Hepatocyte (in vitro differentiated cells): ENCODE measurements at regions not wholly inside any gene's neighbourhood (a gene's known extent, or its start where the extent isn't known, plus 50 kb on each side); places are given as distances from the start of the nearest gene placed in this dataset.

Experiments
- DNase-seq: peaks from one replicate; pipeline ENCODE4 v3.0.0-alpha.2; 2016; ENCODE audit warnings: low spot score
- H2AFZ ChIP-seq: fragments of 200-600 bp; sonication (generic); 2 replicates; pipeline ENCODE4 v1.6.0; 2016; ENCODE audit warnings: antibody characterized with exemption, mild to moderate bottlenecking
- H3K27ac ChIP-seq: fragments of 200-600 bp; sonication (generic); 2 replicates; pipeline ENCODE4 v1.5.1; 2016; ENCODE audit warnings: mild to moderate bottlenecking
- H3K27me3 ChIP-seq: fragments of 200-600 bp; sonication (generic); 2 replicates; pipeline ENCODE4 v1.6.1; 2016
- H3K36me3 ChIP-seq: fragments of 200-600 bp; sonication (generic); replicated peaks from 2 replicates; pipeline ENCODE4 v1.5.1; 2016; ENCODE audit warnings: low read depth; ENCODE audit not compliant: insufficient read depth
- H3K4me1 ChIP-seq: fragments of 200-600 bp; sonication (generic); 2 replicates; pipeline ENCODE4 v1.5.1; 2016; ENCODE audit warnings: mild to moderate bottlenecking, moderate library complexity; ENCODE audit not compliant: insufficient read depth
- H3K4me2 ChIP-seq: fragments of 200-600 bp; sonication (generic); 2 replicates; pipeline ENCODE4 v1.6.0; 2016
- H3K4me3 ChIP-seq: fragments of 200-600 bp; sonication (generic); 2 replicates; pipeline ENCODE4 v1.5.1; 2016; ENCODE audit warnings: mild to moderate bottlenecking
- H3K79me2 ChIP-seq: fragments of 200-600 bp; sonication (generic); 2 replicates; pipeline ENCODE4 v1.6.0; 2017; ENCODE audit warnings: mild to moderate bottlenecking
- H3K9me2 ChIP-seq: fragments of 200-600 bp; sonication (generic); replicated peaks from 2 replicates; pipeline ENCODE4 v1.6.0; 2017; ENCODE audit warnings: mild to moderate bottlenecking; ENCODE audit not compliant: insufficient read depth
- H3K9me3 ChIP-seq: fragments of 200-600 bp; sonication (generic); 2 replicates; pipeline ENCODE4 v1.5.1; 2016; ENCODE audit warnings: low read depth, mild to moderate bottlenecking
- H4K20me1 ChIP-seq: fragments of 200-600 bp; sonication (generic); 2 replicates; pipeline ENCODE4 v1.6.0; 2016; ENCODE audit warnings: mild to moderate bottlenecking; ENCODE audit not compliant: insufficient read depth, poor library complexity, severe bottlenecking
- CTCF ChIP-seq: fragments of 200-600 bp; sonication (generic); IDR thresholded peaks from 2 replicates; pipeline ENCODE4 v1.5.1; 2016; ENCODE audit warnings: antibody characterized with exemption, mild to moderate bottlenecking; ENCODE audit not compliant: poor library complexity
- EZH2 ChIP-seq: fragments of 200-600 bp; sonication (generic); IDR thresholded peaks from 2 replicates; pipeline ENCODE4 v1.6.1; 2016; ENCODE audit warnings: antibody characterized with exemption, mild to moderate bottlenecking, borderline replicate concordance
- EZH2phosphoT487 ChIP-seq: fragments of 200-600 bp; sonication (generic); IDR thresholded peaks from one replicate; pipeline ENCODE4 v1.6.1; 2018; ENCODE audit warnings: antibody characterized with exemption, mild to moderate bottlenecking, low read depth, moderate library complexity; ENCODE audit not compliant: unreplicated experiment, severe bottlenecking
- WGBS: methylation state at CpG from one replicate; pipeline ENCODE4 v1.1.6; 2016; ENCODE audit warnings: low lambda C conversion rate; ENCODE audit errors: missing lambda C conversion rate; 5-methylcytosine and 5-hydroxymethylcytosine counted together

- no peak overlapping the region for H3K4me3 ChIP-seq
- no peaks in the 10 kb centered on the region for H3K4me1 ChIP-seq
- no peak for DNase-seq
- no peak overlapping the region for H2AFZ ChIP-seq
- H3K79me2 ChIP-seq, result no peaks in the 10 kb centered on the region
- no peaks in the 10 kb centered on the region for H4K20me1 ChIP-seq
- H3K9me2 ChIP-seq, result no peaks in the 10 kb centered on the region
- no peaks in the 10 kb centered on the region for H3K9me3 ChIP-seq
- no peak overlapping the region for H3K27ac ChIP-seq
- H3K36me3 ChIP-seq, result no peaks in the 10 kb centered on the region
- no peak overlapping the region for H3K4me2 ChIP-seq
- no peak for TF ChIP-seq EZH2phosphoT487
- no peak for TF ChIP-seq CTCF
- no peak for TF ChIP-seq EZH2
- 95% methylated on average over 2 of the region's 2 CpGs for WGBS
- no peaks in the 10 kb centered on the region for H3K27me3 ChIP-seq
Observed at GRCh38 chr6:19547507-19547906, 289.7 kb upstream of the ID4 start.

- no peak for DNase-seq
- Histone ChIP-seq H3K4me1 (no peaks in the 10 kb centered on the region), H3K9me2 (no peaks in the 10 kb centered on the region), H3K36me3 (no peaks in the 10 kb centered on the region), H3K79me2 (no peaks in the 10 kb centered on the region), H4K20me1 (no peaks in the 10 kb centered on the region), H3K4me3 (no peak overlapping the region), H3K27ac (no peak overlapping the region), H3K4me2 (no peak overlapping the region), H3K27me3 (no peaks in the 10 kb centered on the region), H2AFZ (no peak overlapping the region), H3K9me3 (no peaks in the 10 kb centered on the region)
- WGBS, result 97% methylated on average over 4 of the region's 4 CpGs
- no peak for TF ChIP-seq EZH2phosphoT487
- no peak for TF ChIP-seq EZH2
- TF ChIP-seq CTCF, result no peak
Observed at GRCh38 chr6:19549109-19549508, 288.1 kb upstream of the ID4 start.

- Histone ChIP-seq H3K4me2 (no peak overlapping the region), H3K27ac (no peak overlapping the region), H3K27me3 (no peaks in the 10 kb centered on the region), H3K9me3 (no peaks in the 10 kb centered on the region), H2AFZ (no peak overlapping the region), H3K4me3 (no peak overlapping the region), H3K79me2 (no peaks in the 10 kb centered on the region), H3K9me2 (no peaks in the 10 kb centered on the region), H4K20me1 (no peaks in the 10 kb centered on the region), H3K36me3 (no peaks in the 10 kb centered on the region), H3K4me1 (no peaks in the 10 kb centered on the region)
- 98% methylated on average over 2 of the region's 2 CpGs for WGBS
- TF ChIP-seq EZH2, result no peak
- DNase-seq, result no peak
Observed at GRCh38 chr6:19550380-19550779, 286.8 kb upstream of the ID4 start.

GRCh38 chr6:19551611-19552010 lies 285.6 kb upstream of the ID4 start:
- DNase-seq, result no peak
- no peaks in the 10 kb centered on the region for H4K20me1 ChIP-seq
- no peak overlapping the region for H3K4me2 ChIP-seq
- WGBS, result 92% methylated on average over 4 of the region's 4 CpGs
- H3K9me2 ChIP-seq, result no peaks in the 10 kb centered on the region
- TF ChIP-seq EZH2, result no peak
- no peak for TF ChIP-seq EZH2phosphoT487
- TF ChIP-seq CTCF, result no peak
- no peaks in the 10 kb centered on the region for H3K79me2 ChIP-seq
- H3K9me3 ChIP-seq, result no peaks in the 10 kb centered on the region
- no peak overlapping the region for H2AFZ ChIP-seq
- no peaks in the 10 kb centered on the region for H3K27me3 ChIP-seq
- H3K4me1 ChIP-seq, result no peaks in the 10 kb centered on the region
- H3K4me3 ChIP-seq, result no peak overlapping the region
- no peak overlapping the region for H3K27ac ChIP-seq
- H3K36me3 ChIP-seq, result no peaks in the 10 kb centered on the region
